K562 (cell line): ENCODE measurements at regions not wholly inside any gene's neighbourhood (a gene's known extent, or its start where the extent isn't known, plus 50 kb on each side); places are given as distances from the start of the nearest gene placed in this dataset.

Experiments used
- CHD4 ChIP-seq: fragments of 200-600 bp; sonication (generic); IDR thresholded peaks from 3 replicates; pipeline ENCODE4 v1.6.1; 2012; ENCODE audit warnings: low read depth, mild to moderate bottlenecking, mixed read lengths, low read length, inconsistent platforms; ENCODE audit not compliant: insufficient read depth, insufficient replicate concordance, poor library complexity, severe bottlenecking
- ETV1 ChIP-seq: fragments of 450-650 bp; conservative IDR thresholded peaks from 2 replicates; pipeline ENCODE4 v1.6.1; 2016; ENCODE audit warnings: missing genetic modification characterization, control low read depth, low read depth, missing compliant biosample characterization
- ETV6 ChIP-seq, 3 experiments: fragments of 150-350 bp in 1 of 3; sonication (generic) in 1 of 3; formaldehyde crosslinking in 1 of 3; IDR thresholded peaks; 2 replicates each; pipeline versions ENCODE4 v1.6.1 to v1.8.0; 2014 to 2022; ENCODE audit warnings: borderline replicate concordance in 2 of 3, low read depth in 2 of 3, antibody characterized with exemption in 1 of 3, low read length in 1 of 3, mild to moderate bottlenecking in 1 of 3, missing genetic modification reagents in 1 of 3
- HDAC6 ChIP-seq: IDR thresholded peaks from 2 replicates; pipeline ENCODE4 v1.6.1; 2012; ENCODE audit warnings: low read depth, mild to moderate bottlenecking, control low read depth, inconsistent platforms, low read length, moderate library complexity
- JUND ChIP-seq, 2 experiments: IDR thresholded peaks; 2 replicates in 1 of 2; 3 replicates in 1 of 2; pipeline ENCODE4 v1.6.1; 2011; ENCODE audit warnings: borderline replicate concordance in 2 of 2, low read depth in 2 of 2, low read length in 2 of 2, improper control_type of control experiment in 1 of 2, missing biosample characterization in 1 of 2, missing genetic modification characterization in 1 of 2, missing genetic modification reagents in 1 of 2
- MAFG ChIP-seq: fragments of 450-650 bp; conservative IDR thresholded peaks from 2 replicates; pipeline ENCODE4 v1.6.1; 2016; ENCODE audit warnings: missing genetic modification characterization, missing compliant biosample characterization
- RFX7 ChIP-seq: fragments of 250-450 bp; sonication (Bioruptor Pico); IDR thresholded peaks from 2 replicates; pipeline ENCODE4 v1.5.1; 2021; ENCODE audit warnings: mild to moderate bottlenecking
- SRSF9 ChIP-seq: fragments of 200-400 bp; formaldehyde crosslinking; IDR thresholded peaks from 2 replicates; pipeline ENCODE4 v1.6.1; 2017; ENCODE audit warnings: low read depth, low read length, borderline replicate concordance
- TAF7 ChIP-seq: fragments of 450-650 bp; IDR thresholded peaks from 2 replicates; pipeline ENCODE4 v1.6.1; 2016; ENCODE audit warnings: missing genetic modification characterization, missing compliant biosample characterization
- TOE1 ChIP-seq, 2 experiments: fragments of 450-650 bp in 1 of 2; sonication (generic) in 1 of 2; formaldehyde crosslinking in 1 of 2; IDR thresholded peaks; 2 replicates each; pipeline versions ENCODE4 v1.7.1 to v1.8.0; 2016 to 2022; ENCODE audit warnings: borderline replicate concordance in 2 of 2, mild to moderate bottlenecking in 2 of 2, antibody characterized with exemption in 1 of 2, inconsistent platforms in 1 of 2, low read depth in 1 of 2, missing genetic modification reagents in 1 of 2, moderate library complexity in 1 of 2
- USF2 ChIP-seq: sonication (generic); formaldehyde crosslinking; IDR thresholded peaks from 2 replicates; pipeline ENCODE4 v1.5.0; 2020; ENCODE audit warnings: missing genetic modification reagents
- ZFX ChIP-seq: sonication (generic); formaldehyde crosslinking; IDR thresholded peaks from 2 replicates; pipeline ENCODE4 v1.8.0; 2022; ENCODE audit warnings: mild to moderate bottlenecking, missing genetic modification reagents, moderate library complexity
- ZNF324 ChIP-seq: fragments of 250-450 bp; sonication (Bioruptor Pico); IDR thresholded peaks from 2 replicates; pipeline ENCODE4 v1.4.0; 2020; ENCODE audit warnings: mild to moderate bottlenecking
- ZNF408 ChIP-seq: fragments of 250-450 bp; sonication (Bioruptor Pico); IDR thresholded peaks from 2 replicates; pipeline ENCODE4 v1.4.0; 2020; ENCODE audit warnings: low read depth, mild to moderate bottlenecking, moderate library complexity
- TF ChIP-seq, protein P1 (sequence below): fragments of 250-450 bp; sonication (Bioruptor Pico); IDR thresholded peaks from 2 replicates; pipeline ENCODE4 v1.5.0; 2021
- TF ChIP-seq, protein P2 (sequence below): sonication (generic); formaldehyde crosslinking; IDR thresholded peaks from 2 replicates; pipeline ENCODE4 v1.8.1; 2023; ENCODE audit warnings: mild to moderate bottlenecking, missing genetic modification reagents

- TF ChIP-seq TAF7 (no peak), RFX7 (CRISPR knock-in tag) (no peak), JUND (IDR thresholded peaks at IDR 0.05; ENCODE audit: borderline replicate concordance, low read depth, low read length) (peak; percentile 79), JUND (tag; IDR thresholded peaks at IDR 0.05; ENCODE audit: borderline replicate concordance, low read depth, low read length) (peak; percentile 9; the same call in 1 of the 3 replicates), ZFX (CRISPR knock-in tag) (peak; percentile 44; the same call in 1 of the 2 replicates), TOE1 (IDR thresholded peaks at IDR 0.05; ENCODE audit: borderline replicate concordance) (0 out of 2 replicates have a peak, but pooled peaks have one; percentile 14), TOE1 (CRISPR knock-in tag; IDR thresholded peaks at IDR 0.05; ENCODE audit: borderline replicate concordance, low read depth) (no peak), ETV6 (IDR thresholded peaks at IDR 0.05; ENCODE audit: borderline replicate concordance in 1 of 2, low read depth in 2 of 2, low read length in 1 of 2) (peak in 1 of 2 experiments; percentile 84; a peak in 2 of 4 replicates), ETV6 (CRISPR knock-in tag; IDR thresholded peaks at IDR 0.05; ENCODE audit: borderline replicate concordance) (no peak), ZNF324 (CRISPR knock-in tag) (no peak), SRSF9 (no peak), USF2 (CRISPR knock-in tag) (no peak), CHD4 (no peak), ZNF408 (CRISPR knock-in tag) (no peak), ETV1 (tag) (peak; percentile 80), MAFG (tag) (no peak), HDAC6 (no peak)
- TF ChIP-seq, protein P1, sequence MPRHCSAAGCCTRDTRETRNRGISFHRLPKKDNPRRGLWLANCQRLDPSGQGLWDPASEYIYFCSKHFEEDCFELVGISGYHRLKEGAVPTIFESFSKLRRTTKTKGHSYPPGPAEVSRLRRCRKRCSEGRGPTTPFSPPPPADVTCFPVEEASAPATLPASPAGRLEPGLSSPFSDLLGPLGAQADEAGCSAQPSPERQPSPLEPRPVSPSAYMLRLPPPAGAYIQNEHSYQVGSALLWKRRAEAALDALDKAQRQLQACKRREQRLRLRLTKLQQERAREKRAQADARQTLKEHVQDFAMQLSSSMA (CRISPR knock-in tag): no peak
- TF ChIP-seq, protein P2, sequence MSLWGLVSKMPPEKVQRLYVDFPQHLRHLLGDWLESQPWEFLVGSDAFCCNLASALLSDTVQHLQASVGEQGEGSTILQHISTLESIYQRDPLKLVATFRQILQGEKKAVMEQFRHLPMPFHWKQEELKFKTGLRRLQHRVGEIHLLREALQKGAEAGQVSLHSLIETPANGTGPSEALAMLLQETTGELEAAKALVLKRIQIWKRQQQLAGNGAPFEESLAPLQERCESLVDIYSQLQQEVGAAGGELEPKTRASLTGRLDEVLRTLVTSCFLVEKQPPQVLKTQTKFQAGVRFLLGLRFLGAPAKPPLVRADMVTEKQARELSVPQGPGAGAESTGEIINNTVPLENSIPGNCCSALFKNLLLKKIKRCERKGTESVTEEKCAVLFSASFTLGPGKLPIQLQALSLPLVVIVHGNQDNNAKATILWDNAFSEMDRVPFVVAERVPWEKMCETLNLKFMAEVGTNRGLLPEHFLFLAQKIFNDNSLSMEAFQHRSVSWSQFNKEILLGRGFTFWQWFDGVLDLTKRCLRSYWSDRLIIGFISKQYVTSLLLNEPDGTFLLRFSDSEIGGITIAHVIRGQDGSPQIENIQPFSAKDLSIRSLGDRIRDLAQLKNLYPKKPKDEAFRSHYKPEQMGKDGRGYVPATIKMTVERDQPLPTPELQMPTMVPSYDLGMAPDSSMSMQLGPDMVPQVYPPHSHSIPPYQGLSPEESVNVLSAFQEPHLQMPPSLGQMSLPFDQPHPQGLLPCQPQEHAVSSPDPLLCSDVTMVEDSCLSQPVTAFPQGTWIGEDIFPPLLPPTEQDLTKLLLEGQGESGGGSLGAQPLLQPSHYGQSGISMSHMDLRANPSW (CRISPR knock-in tag): no peak
These were observed 61.5 kb upstream of the GOLIM4 start (continued) for GRCh38 chr3:168157099-168157700.
